Cardiac fibroblast (primary cell): ENCODE measurements at regions not wholly inside any gene's neighbourhood (a gene's known extent, or its start where the extent isn't known, plus 50 kb on each side); places are given as distances from the start of the nearest gene placed in this dataset.

Experiments
- DNase-seq, 2 donors: peaks; one replicate each; pipeline versions ENCODE4 v3.0.0 to v3.0.0-alpha.2; 2010; ENCODE audit warnings: low read depth in 2 of 2
- H3K4me3 ChIP-seq, 2 donors: replicated peaks in 1 of 2; 1 replicate in 1 of 2; 2 replicates in 1 of 2; pipeline ENCODE4 v1.5.1; 2011; ENCODE audit warnings: low read depth in 2 of 2, low read length in 2 of 2, mild to moderate bottlenecking in 2 of 2, moderate library complexity in 1 of 2
- TF ChIP-seq, protein P1 (sequence below): IDR thresholded peaks from one replicate; pipeline ENCODE4 v1.5.1; 2011; ENCODE audit warnings: low read depth, mild to moderate bottlenecking, low read length, inconsistent platforms

DNA sequence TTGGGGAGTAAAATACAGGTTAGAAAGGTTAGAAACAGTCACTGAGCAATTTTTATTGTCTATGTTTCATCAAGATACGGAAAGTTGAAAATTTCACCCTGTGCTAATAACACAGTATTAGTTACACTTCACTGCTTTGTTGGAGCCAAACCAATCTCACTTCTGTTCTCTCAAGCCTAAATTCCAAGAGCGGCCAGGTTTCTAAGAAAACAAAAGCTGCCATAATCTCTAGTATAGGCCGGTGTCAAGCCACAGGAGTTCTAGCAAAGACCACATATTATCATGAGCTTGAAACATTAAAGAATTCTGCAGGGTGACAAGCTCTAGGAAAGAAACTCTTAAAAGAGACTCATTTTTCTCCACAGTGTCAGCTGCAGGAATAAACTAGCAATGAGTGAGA lies 128.7 kb downstream of the TXNL1 start:
- TF ChIP-seq, protein P1, sequence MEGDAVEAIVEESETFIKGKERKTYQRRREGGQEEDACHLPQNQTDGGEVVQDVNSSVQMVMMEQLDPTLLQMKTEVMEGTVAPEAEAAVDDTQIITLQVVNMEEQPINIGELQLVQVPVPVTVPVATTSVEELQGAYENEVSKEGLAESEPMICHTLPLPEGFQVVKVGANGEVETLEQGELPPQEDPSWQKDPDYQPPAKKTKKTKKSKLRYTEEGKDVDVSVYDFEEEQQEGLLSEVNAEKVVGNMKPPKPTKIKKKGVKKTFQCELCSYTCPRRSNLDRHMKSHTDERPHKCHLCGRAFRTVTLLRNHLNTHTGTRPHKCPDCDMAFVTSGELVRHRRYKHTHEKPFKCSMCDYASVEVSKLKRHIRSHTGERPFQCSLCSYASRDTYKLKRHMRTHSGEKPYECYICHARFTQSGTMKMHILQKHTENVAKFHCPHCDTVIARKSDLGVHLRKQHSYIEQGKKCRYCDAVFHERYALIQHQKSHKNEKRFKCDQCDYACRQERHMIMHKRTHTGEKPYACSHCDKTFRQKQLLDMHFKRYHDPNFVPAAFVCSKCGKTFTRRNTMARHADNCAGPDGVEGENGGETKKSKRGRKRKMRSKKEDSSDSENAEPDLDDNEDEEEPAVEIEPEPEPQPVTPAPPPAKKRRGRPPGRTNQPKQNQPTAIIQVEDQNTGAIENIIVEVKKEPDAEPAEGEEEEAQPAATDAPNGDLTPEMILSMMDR, result no peak
- no peak overlapping the region for H3K4me3 ChIP-seq
- no peak for DNase-seq

DNA sequence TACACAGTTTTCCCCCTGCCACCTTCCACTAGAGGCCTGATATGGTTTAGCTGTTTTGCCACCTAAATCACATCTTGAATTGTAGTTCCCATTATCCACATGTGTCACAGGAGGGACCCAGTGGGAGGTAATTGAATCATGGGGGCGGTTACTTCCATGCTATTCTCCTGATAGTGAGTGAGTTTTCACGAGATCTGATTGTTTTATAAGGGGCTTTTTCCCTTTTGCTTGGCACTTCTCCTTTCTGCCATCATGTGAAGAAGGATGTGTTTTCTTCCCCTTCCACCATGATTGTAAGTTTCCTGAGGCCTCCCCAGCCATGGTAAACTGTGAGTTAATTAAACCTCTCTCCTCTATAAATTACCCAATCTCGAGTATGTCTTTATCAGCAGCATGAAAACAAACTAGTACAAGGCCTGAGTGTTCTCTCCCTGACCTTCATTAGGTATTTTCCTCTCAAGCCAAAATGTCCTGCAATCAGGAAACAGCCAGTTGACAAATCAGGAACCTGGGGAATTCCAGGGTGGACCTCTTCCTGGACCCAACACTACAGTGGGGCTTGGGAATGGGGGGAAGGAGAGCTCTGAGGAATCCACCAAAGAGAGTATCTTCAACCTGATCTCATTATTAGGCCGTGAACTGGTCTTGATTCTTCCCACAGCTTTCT lies 129.9 kb downstream of the TXNL1 start:
- H3K4me3 ChIP-seq, result no peak overlapping the region
- TF ChIP-seq, protein P1, result no peak
- DNase-seq, result peak in 1 of 2 donors; percentile 18

DNA sequence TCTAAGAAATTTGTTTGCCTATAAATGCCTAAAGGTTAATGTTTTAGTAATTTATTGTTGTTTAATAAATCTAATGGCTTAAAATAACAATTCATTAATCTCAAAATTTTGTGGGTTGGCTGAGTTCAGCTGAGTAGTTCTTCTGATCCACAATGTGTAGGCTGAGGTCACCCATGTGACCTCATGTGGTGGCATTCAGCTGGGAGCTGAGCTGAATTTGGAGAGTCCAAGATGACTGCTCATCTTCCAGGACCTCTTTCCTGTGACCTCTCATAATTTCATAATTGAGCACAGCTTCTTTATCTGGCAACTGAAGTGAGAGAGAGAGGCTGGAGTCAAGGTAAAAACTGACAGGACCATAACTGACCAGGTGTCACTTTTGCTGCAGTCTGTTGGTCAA lies 132.4 kb downstream of the TXNL1 start:
- TF ChIP-seq, protein P1, result no peak

DNA sequence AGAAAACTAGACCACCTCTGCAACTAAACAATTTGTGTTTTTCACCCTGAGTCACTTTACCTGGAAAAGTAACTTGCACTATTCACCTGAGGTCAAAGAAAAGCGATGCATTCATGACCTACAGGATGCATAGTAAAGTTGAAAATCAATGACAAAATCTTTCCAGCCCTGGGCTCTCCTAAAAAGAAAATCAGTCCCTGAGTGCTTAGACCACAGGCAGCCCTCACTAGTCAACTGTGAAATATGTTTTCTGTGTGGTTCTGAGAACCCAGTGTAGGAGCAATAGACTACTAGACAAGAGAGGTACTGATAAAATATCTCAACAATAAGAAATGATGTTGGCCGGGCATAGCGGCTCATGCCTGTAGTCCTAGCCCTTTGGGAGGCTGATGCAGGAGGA lies 133.1 kb downstream of the TXNL1 start:
- TF ChIP-seq, protein P1, result no peak
- no peak for DNase-seq

More for the DNA sequence above, 132.4 kb downstream of the TXNL1 start:
- H3K4me3 ChIP-seq, result no peak overlapping the region
- DNase-seq, result peak in 1 of 2 donors; percentile 5

DNA sequence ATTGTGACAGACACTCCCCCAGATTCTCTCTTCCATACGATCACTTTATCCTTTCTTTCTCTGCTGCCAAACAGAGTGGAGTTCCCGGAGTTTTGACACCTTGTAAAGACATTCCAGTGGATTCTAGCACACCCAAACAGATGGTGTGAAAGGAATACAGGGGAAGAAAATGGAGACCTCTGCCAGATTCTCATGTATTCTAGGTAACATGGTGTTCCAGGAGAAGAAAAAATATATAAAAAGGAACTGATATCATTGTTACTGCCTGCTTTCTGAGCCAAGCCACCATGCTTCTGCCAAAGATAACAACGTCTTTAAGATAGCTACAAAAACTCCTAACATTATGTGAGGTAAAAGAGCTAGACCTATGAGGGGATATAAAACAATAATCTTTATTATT lies 136.5 kb downstream of the TXNL1 start:
- TF ChIP-seq, protein P1, result no peak
- peak; percentile 27 to 71 for DNase-seq
- H3K4me3 ChIP-seq, result no peak overlapping the region

More for the DNA sequence above, 133.1 kb downstream of the TXNL1 start:
- H3K4me3 ChIP-seq, result no peak overlapping the region

DNA sequence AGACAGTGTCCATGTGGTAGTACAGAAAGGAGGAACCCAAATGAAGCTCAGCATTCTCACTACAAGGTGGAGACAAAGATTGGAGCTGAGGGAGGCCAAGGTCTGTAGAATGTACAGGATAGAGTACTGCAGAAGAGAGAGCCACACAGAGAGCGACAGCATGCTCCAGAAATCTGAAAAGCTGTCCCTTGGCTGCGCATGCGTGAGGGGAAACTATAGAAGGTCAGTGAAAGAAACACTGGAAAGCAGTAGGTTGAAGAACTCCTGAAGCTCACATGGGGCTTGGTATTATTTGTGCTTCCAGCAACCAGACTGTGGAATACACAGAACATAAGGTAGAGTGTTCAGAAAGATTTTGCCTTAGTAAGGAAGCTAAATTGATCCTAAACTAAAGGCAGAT lies 142.5 kb downstream of the TXNL1 start:
- TF ChIP-seq, protein P1, result no peak
- no peak for DNase-seq
- H3K4me3 ChIP-seq, result no peak overlapping the region

DNA sequence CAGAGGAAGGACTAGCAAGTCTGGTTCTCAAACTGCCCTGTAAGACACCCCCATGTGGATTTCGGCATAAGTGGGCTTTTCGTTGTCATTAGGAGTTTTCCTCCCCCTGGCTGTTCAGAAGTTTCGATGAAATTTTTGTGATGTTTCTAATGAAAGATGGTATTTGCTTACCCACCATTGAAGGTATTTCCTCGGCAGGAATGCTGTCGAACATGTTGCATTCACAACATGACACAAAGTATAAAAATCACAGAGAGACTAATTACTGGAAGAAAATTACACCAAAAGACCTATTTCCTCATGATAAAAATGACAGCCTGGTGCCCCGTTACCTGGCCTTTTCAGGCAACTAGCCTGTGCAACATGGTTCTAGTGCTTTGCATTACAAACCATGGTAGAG lies 144.9 kb downstream of the TXNL1 start:
- no peak for DNase-seq
- TF ChIP-seq, protein P1, result no peak
- H3K4me3 ChIP-seq, result no peak overlapping the region
